MG63 (cell line): ENCODE measurements at regions not wholly inside any gene's neighbourhood (a gene's known extent, or its start where the extent isn't known, plus 50 kb on each side); places are given as distances from the start of the nearest gene placed in this dataset.

Source experiments
- DNase-seq: peaks from one replicate; pipeline ENCODE4 v3.0.0-alpha.2; 2020
- H3K27me3 ChIP-seq: fragments of 250-450 bp; sonication (Bioruptor Pico); 2 replicates; pipeline ENCODE4 v1.5.1; 2020; ENCODE audit warnings: mild to moderate bottlenecking, moderate library complexity
- H3K36me3 ChIP-seq: fragments of 250-450 bp; sonication (Bioruptor Pico); 2 replicates; pipeline ENCODE4 v1.5.1; 2020; ENCODE audit warnings: mild to moderate bottlenecking, moderate library complexity
- H3K4me3 ChIP-seq: fragments of 250-450 bp; sonication (Bioruptor Pico); 2 replicates; pipeline ENCODE4 v1.5.1; 2020; ENCODE audit warnings: mild to moderate bottlenecking, moderate library complexity
- H3K9me3 ChIP-seq: fragments of 250-450 bp; sonication (Bioruptor Pico); 2 replicates; pipeline ENCODE4 v1.5.1; 2020; ENCODE audit warnings: mild to moderate bottlenecking, moderate library complexity

- no peaks in the 10 kb centered on the region for H3K27me3 ChIP-seq
- no peak for DNase-seq
- H3K4me3 ChIP-seq = no peak overlapping the region
- peaks cover 4% of the 10 kb centered on the region for H3K9me3 ChIP-seq
- H3K36me3 ChIP-seq = no peaks in the 10 kb centered on the region
These were observed 51.3 kb upstream of the BOD1 start for GRCh38 chr5:173667702-173668101.

DNA sequence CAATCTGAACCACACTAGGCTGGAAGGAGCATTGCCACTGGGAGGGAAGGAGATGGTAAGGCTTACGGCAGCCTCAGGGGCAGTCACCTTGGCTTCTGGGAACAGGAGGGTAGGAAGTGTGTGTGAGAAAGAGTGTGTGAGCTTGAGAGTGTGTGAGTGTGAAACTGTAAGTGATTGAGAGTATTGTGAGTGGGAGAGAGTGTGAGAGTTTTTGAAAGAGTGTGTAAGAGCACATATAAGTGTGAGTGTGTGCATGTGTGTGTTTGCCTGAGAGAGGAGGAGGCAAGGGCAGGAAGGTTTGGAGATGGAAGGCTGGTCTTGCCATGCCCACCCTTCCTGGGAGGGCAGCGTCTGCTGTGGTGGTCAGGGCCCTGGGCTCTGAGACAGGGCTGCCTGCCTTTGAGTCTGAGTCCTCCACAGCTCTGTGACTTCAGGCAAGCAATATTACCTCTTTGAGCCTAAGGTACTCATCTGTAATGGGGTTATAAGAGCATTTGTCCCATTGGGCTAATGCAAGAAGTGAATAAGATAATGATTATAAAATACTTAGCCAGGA lies 51.9 kb upstream of the BOD1 start:
- Histone ChIP-seq H3K27me3 (no peaks in the 10 kb centered on the region), H3K36me3 (no peaks in the 10 kb centered on the region), H3K9me3 (peaks cover 4% of the 10 kb centered on the region), H3K4me3 (no peak overlapping the region)
- DNase-seq = no peak

DNA sequence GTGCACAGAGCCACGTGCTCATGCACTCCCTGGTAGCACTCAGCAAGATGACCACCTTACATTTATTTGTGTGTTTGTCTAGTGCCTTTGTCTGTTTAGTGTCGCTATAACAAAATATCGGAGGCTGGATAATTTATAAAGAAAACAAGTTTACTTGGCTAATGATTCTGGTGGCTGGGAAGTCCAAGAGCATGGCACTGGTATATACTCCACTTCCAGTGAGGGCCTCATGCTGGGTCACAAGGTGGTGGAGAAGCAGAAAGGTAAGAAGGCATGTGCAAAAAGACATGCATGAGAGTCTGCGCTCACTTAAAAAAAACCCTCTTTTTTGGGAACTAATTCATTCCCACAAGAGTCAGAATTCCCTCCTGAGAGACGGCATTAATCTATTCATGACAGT lies 52.5 kb upstream of the BOD1 start:
- H3K27me3 ChIP-seq = no peaks in the 10 kb centered on the region
- H3K36me3 ChIP-seq = no peaks in the 10 kb centered on the region
- peaks cover 4% of the 10 kb centered on the region for H3K9me3 ChIP-seq
- no peak for DNase-seq
- no peak overlapping the region for H3K4me3 ChIP-seq

DNA sequence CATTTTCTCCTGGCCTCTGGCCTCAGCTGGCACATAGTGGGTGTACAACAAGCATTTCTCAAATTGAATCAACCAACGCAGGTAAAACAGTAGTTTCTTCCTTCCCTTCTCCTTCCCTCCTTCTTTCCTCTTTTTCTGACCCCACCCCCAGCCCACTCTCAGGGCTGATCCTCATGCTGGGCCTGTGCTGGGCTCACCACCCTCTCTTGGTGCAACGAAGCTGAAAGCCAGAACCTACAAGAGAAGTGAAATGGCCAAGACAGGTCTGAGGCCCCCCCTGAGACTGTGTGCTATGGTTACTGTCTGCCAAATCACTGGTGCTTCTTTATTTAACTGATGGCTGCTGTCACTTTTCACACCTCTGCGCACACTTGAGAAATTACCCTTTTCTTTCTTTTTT lies 53.0 kb upstream of the BOD1 start:
- Histone ChIP-seq H3K4me3 (no peak overlapping the region), H3K27me3 (no peaks in the 10 kb centered on the region), H3K9me3 (peaks cover 4% of the 10 kb centered on the region), H3K36me3 (no peaks in the 10 kb centered on the region)
- DNase-seq = no peak

GRCh38 chr5:173670130-173670651 lies 53.7 kb upstream of the BOD1 start:
- no peak overlapping the region for H3K4me3 ChIP-seq
- no peaks in the 10 kb centered on the region for H3K27me3 ChIP-seq
- H3K36me3 ChIP-seq = no peaks in the 10 kb centered on the region
- H3K9me3 ChIP-seq = peaks cover 4% of the 10 kb centered on the region
- no peak for DNase-seq

DNA sequence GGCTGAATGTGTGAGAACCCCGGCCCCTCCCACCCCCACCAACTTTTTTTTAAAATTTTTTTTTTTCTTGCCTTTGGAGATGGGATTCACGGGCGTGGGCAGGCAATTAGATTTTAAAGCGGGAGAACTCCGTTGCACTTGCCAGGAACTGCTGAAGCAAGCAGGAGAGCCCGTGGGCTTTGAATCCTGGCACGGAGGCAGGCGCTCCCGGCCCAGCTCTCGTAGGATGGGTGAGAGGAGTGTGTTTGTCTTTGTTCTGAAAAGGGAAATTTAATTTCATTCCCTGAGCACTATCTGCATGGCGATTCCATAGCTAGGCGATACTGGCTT lies 54.3 kb upstream of the BOD1 start:
- no peak overlapping the region for H3K4me3 ChIP-seq
- no peak for DNase-seq

DNA sequence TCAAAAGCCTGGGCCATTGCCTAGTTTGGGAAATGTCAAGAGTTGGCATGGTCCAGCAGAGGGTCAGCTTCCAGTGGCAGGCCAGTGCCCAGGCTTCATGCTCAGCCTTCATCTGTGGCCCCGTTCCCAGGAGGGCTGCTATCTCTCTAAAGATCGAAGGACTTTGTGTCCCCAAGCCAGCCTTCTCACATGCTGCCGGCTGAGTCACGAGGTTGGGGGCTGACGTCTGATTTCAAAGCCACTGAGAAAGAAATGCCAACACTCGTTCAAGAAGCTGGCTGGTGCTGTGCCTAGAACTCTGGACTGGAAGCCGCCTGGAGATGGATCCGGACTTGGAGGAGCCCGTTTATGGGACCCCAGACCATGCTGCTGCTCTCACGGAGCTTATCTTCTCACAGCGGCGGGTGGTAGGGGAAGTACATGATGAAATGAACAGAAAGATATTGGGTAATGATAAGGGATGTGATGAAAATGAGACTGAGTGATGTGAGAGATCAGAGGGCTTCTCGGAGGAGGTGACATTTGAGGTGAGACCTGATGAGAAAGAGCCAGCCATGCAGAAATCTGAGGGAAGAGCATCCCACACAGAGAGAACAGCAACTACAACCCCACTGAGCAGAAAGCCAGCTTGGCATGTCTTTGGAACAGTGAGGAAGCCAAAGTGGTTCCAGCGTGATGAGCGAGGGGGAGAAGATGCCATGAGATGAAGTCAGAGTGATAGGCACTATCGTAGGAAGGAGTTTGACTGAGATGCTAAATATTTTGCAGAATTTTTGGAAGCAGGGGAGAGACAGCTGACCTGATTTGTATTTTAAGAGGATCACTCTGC lies 54.9 kb upstream of the BOD1 start:
- Histone ChIP-seq H3K9me3 (peaks cover 4% of the 10 kb centered on the region), H3K27me3 (no peaks in the 10 kb centered on the region), H3K36me3 (no peaks in the 10 kb centered on the region), H3K4me3 (no peak overlapping the region)
- no peak for DNase-seq

More for the DNA sequence above, 54.3 kb upstream of the BOD1 start:
- H3K27me3 ChIP-seq = no peaks in the 10 kb centered on the region
- H3K36me3 ChIP-seq = no peaks in the 10 kb centered on the region
- peaks cover 4% of the 10 kb centered on the region for H3K9me3 ChIP-seq

GRCh38 chr5:173672166-173672565 lies 55.7 kb upstream of the BOD1 start:
- Histone ChIP-seq H3K27me3 (no peaks in the 10 kb centered on the region), H3K4me3 (no peak overlapping the region), H3K9me3 (peaks cover 4% of the 10 kb centered on the region), H3K36me3 (no peaks in the 10 kb centered on the region)
- DNase-seq = no peak

GRCh38 chr5:173672891-173673290 lies 56.4 kb upstream of the BOD1 start:
- no peaks in the 10 kb centered on the region for H3K36me3 ChIP-seq
- no peak for DNase-seq

GRCh38 chr5:173673295-173674101 lies 57.0 kb upstream of the BOD1 start:
- peaks cover 4% of the 10 kb centered on the region for H3K9me3 ChIP-seq
- no peaks in the 10 kb centered on the region for H3K27me3 ChIP-seq
- H3K36me3 ChIP-seq = no peaks in the 10 kb centered on the region
- no peak for DNase-seq
- H3K4me3 ChIP-seq = no peak overlapping the region

More at GRCh38 chr5:173672891-173673290, 56.4 kb upstream of the BOD1 start:
- no peaks in the 10 kb centered on the region for H3K27me3 ChIP-seq
- peaks cover 4% of the 10 kb centered on the region for H3K9me3 ChIP-seq
- no peak overlapping the region for H3K4me3 ChIP-seq

DNA sequence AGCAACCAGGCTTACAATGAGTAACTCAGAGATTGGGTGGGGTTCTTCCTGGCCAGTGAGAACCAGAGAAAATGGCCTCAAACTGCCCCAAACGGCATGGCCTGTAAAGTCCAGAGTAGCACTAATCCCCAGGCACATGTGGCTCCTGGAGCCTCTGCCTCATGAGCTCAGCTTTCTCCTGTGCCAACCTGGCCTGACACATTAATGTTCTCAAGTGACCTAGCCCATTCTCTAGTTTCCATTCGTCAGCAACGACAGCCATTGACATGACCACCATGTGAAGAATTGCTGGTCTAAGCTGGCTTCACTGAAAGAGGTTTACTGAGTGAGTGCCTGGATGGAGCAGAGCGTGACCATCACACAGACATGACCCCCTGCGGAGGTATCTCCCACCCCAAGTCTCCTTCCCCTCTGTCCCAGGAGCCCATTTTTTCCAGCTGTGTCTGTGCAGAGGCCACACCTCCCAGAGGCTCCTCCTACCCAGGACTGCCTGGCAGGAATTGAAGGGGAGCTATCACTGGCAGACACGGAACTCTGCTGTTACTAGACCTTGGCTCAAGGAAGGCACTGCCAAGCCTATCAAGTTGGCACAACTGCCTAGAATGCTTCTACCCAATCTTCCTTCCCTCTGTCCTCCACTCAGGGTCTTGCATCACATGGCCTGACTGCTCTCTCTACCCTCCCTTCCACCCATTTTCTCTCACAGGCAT lies 59.0 kb upstream of the BOD1 start:
- Histone ChIP-seq H3K9me3 (peaks cover 8% of the 10 kb centered on the region; the same call in 1 of the 2 replicates), H3K4me3 (no peak overlapping the region), H3K27me3 (no peaks in the 10 kb centered on the region), H3K36me3 (no peaks in the 10 kb centered on the region)
- DNase-seq = no peak

- Histone ChIP-seq H3K9me3 (peaks cover 8% of the 10 kb centered on the region; the same call in 1 of the 2 replicates), H3K4me3 (no peak overlapping the region), H3K36me3 (no peaks in the 10 kb centered on the region), H3K27me3 (no peaks in the 10 kb centered on the region)
- no peak for DNase-seq
These were observed 59.9 kb upstream of the BOD1 start for GRCh38 chr5:173676375-173676774.

DNA sequence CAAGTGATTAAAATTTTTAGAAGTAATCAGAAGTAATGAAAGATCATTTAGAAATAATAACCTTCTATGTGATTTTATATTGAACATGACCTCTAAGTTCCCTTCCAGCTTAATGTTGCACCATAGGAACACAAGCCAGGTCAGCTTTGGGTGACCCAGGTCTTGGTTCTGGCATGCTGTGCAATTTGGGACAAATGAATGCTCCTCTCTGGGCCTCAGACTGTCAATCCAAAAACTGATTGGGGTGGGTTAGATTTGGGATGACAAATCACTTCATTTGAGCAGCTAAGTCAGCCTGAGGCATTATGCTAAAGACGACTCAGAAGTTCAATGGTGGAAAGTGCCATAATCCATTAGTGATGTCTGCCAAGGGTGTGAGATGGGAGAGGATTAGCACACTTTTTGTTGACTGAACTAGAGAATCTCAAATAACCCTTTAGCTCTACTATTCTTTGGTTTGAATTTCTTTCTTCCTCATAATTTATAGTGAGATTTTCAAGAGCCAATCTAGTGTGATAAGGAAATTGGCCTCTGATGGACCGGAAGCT lies 60.7 kb upstream of the BOD1 start:
- no peak overlapping the region for H3K4me3 ChIP-seq
- no peaks in the 10 kb centered on the region; the same call in 1 of the 2 replicates for H3K27me3 ChIP-seq
- H3K36me3 ChIP-seq = no peaks in the 10 kb centered on the region
- DNase-seq = no peak
- H3K9me3 ChIP-seq = peaks cover 8% of the 10 kb centered on the region; the same call in 1 of the 2 replicates

DNA sequence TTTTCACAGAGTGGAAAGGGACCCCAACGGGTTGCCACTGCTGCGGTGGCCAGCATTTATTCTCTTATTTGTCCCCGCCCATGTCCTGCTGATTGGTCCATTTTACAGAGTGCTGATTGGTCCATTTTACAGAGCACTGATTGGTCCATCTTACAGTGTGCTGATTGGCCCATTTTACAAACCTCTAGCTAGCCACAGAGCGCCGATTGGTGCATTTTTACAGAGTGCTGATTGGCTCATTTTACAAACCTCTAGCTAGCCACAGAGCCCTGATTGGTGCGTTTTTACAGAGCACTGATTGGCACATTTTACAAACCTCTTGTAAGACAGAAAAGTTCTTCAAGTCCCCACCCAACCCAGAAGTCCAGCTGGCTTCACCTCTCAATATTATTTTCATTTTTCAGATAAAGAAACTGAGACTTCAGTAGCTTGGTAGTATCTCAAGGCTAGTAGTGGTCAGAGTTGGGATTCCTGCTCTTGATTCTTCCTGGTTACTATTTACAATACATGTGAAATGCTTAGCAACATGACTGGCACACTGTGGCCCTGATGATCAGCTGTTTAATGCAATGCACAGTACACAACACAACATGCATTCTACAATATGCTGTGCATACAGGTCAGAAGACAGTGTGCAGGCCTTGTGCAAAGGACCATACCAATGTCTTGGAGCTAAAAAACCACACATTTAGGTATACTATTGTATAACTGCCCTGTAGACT lies 63.6 kb upstream of the BOD1 start:
- Histone ChIP-seq H3K27me3 (no peaks in the 10 kb centered on the region; the same call in 1 of the 2 replicates), H3K9me3 (peaks cover 10% of the 10 kb centered on the region; the same call in 1 of the 2 replicates), H3K4me3 (no peak overlapping the region), H3K36me3 (no peaks in the 10 kb centered on the region)
- DNase-seq = no peak

- H3K27me3 ChIP-seq = no peaks in the 10 kb centered on the region; the same call in 1 of the 2 replicates
- no peak for DNase-seq
- peaks cover 10% of the 10 kb centered on the region; the same call in 1 of the 2 replicates for H3K9me3 ChIP-seq
- no peak overlapping the region for H3K4me3 ChIP-seq
- H3K36me3 ChIP-seq = no peaks in the 10 kb centered on the region
These were observed 64.3 kb upstream of the BOD1 start for GRCh38 chr5:173680660-173681242.
